ENCODE measurements at regions not wholly inside any gene's neighbourhood (a gene's known extent, or its start where the extent isn't known, plus 50 kb on each side); places are given as distances from the start of the nearest gene placed in this dataset.
"Not testable (repeated sequence)": the region's sequence is repeated elsewhere in the genome, so short reads cannot be mapped to it uniquely, and the experiment has no call there.

DNA sequence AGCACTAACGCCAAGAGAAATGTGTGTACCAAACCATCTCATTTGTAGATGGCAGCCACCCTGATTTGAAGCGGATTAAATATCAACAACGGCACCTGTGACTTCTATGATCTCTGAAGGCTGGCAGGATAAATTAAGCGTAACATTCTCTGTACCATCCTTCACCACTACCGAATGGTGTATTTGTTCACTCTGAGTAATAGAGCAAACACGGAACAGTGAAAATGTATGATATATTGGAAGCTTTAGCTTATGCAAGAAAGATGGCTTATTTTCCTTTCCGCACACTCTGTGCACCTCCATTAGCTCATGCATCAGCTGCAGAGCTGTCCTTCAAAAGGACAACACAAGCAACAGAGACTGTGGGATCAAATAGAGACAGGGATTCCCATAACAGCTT lies 431.1 kb downstream of the PRELID2 start:
- TF ChIP-seq, protein P1, sequence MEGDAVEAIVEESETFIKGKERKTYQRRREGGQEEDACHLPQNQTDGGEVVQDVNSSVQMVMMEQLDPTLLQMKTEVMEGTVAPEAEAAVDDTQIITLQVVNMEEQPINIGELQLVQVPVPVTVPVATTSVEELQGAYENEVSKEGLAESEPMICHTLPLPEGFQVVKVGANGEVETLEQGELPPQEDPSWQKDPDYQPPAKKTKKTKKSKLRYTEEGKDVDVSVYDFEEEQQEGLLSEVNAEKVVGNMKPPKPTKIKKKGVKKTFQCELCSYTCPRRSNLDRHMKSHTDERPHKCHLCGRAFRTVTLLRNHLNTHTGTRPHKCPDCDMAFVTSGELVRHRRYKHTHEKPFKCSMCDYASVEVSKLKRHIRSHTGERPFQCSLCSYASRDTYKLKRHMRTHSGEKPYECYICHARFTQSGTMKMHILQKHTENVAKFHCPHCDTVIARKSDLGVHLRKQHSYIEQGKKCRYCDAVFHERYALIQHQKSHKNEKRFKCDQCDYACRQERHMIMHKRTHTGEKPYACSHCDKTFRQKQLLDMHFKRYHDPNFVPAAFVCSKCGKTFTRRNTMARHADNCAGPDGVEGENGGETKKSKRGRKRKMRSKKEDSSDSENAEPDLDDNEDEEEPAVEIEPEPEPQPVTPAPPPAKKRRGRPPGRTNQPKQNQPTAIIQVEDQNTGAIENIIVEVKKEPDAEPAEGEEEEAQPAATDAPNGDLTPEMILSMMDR (IDR thresholded peaks at IDR 0.05; ENCODE audit: unreplicated experiment), result no peak
- intact Hi-C loops (cut with micrococcal nuclease; ENCODE audit: unreplicated experiment), result no loop called here
- no TSS peak for BruUV-seq (replicated peaks)

DNA sequence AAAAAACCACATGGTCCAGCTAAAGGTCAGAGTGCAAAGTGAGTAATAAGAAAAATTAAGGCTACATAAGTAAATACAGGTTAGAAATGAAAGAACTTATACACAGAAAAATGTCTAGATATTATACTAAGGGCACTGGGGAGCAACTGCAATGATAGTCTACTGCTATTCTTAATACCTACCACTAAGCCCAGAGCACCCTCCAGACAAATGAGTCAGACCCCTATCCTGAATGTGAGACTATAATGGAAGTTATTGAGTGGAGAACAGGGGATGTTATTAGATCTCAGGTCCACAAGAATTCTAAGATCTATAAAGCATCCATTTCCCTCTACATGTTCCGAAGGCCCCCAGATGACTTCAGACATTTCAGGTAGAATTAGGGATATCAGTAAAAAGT lies 438.3 kb downstream of the PRELID2 start:
- no peak for DNase-seq
- H3K9me3 Mint-ChIP-seq (ENCODE audit: low read depth, unreplicated experiment), result peaks cover 2% of the 10 kb centered on the region
- intact Hi-C loops (cut with micrococcal nuclease; ENCODE audit: unreplicated experiment), result no loop called here
- no peak overlapping the region for H3K27ac Mint-ChIP-seq (ENCODE audit: unreplicated experiment)
- no peaks in the 10 kb centered on the region for H3K4me1 Mint-ChIP-seq (ENCODE audit: low read depth, unreplicated experiment)
- no peak overlapping the region for H3K4me3 Mint-ChIP-seq (ENCODE audit: low read depth, unreplicated experiment)
- H3K36me3 Mint-ChIP-seq (ENCODE audit: insufficient read depth, unreplicated experiment), result no peaks in the 10 kb centered on the region
- TF ChIP-seq, protein P1 (IDR thresholded peaks at IDR 0.05; ENCODE audit: unreplicated experiment), result no peak
- no TSS peak for BruUV-seq (replicated peaks)
- CTCF ChIA-PET, result no interaction called here
- H3K27me3 Mint-ChIP-seq (ENCODE audit: unreplicated experiment), result no peaks in the 10 kb centered on the region

More for the DNA sequence above, 431.1 kb downstream of the PRELID2 start:
- peaks cover 11% of the 10 kb centered on the region for H3K9me3 Mint-ChIP-seq (ENCODE audit: low read depth, unreplicated experiment)
- CTCF ChIA-PET, result interaction anchor here (0.6 kb wide), 1 partner anchor 139 kb away, joined by 3 read pairs; no protein-coding TSS in a partner anchor
- no peaks in the 10 kb centered on the region for H3K36me3 Mint-ChIP-seq (ENCODE audit: insufficient read depth, unreplicated experiment)
- peaks cover 9% of the 10 kb centered on the region for H3K4me1 Mint-ChIP-seq (ENCODE audit: low read depth, unreplicated experiment)
- H3K27ac Mint-ChIP-seq (ENCODE audit: unreplicated experiment), result no peak overlapping the region
- no peaks in the 10 kb centered on the region for H3K27me3 Mint-ChIP-seq (ENCODE audit: unreplicated experiment)
- no peak for DNase-seq
- no peak overlapping the region for H3K4me3 Mint-ChIP-seq (ENCODE audit: low read depth, unreplicated experiment)

DNA sequence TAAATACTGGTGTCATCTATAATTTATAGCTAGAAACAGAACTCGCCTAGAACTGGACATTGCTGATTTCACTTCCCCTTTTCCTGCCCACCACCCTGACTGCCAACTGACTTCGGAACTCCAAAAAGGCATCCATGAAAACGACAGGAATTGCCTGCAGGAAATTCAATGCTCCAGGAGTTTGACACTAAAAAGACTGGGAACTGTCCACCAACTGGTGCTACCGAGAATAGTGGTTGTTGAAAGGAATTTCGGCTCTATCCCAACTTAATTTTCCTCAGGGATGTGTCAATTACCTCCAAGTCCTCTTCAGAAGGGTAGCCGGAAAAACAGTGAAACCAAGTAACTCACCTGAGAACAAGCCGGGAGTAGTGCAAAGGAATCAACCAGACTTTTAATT lies 440.0 kb downstream of the PRELID2 start:
- H3K9me3 Mint-ChIP-seq (ENCODE audit: low read depth, unreplicated experiment); H3K4me3 Mint-ChIP-seq (ENCODE audit: low read depth, unreplicated experiment); BruUV-seq (replicated peaks); H3K27me3 Mint-ChIP-seq (ENCODE audit: unreplicated experiment); CTCF ChIA-PET; H3K36me3 Mint-ChIP-seq (ENCODE audit: insufficient read depth, unreplicated experiment); DNase-seq; H3K27ac Mint-ChIP-seq (ENCODE audit: unreplicated experiment); H3K4me1 Mint-ChIP-seq (ENCODE audit: low read depth, unreplicated experiment); intact Hi-C loops (cut with micrococcal nuclease; ENCODE audit: unreplicated experiment): not testable (repeated sequence)

DNA sequence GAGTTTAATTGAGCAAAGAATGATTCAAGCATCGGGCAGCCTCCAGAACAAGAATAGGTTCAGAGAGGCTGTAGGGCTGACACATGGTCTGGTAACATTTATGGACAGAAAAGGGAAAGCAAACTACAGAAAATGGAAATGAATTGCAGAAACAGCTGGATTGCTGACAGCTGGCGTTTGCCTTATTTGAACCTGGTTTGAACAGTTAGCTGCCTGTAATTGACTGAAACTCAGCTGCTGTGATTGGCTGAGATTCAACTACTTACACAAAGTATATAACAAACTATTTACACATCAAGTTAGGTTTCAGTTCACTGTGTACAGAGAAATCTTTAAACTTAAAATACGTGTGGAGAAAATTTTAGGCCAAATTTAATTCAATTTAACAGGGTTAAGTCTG lies 441.7 kb downstream of the PRELID2 start:
- no peak for DNase-seq
- CTCF ChIA-PET, result no interaction called here
- no peaks in the 10 kb centered on the region for H3K36me3 Mint-ChIP-seq (ENCODE audit: insufficient read depth, unreplicated experiment)
- no peaks in the 10 kb centered on the region for H3K4me1 Mint-ChIP-seq (ENCODE audit: low read depth, unreplicated experiment)
- no peak overlapping the region for H3K27ac Mint-ChIP-seq (ENCODE audit: unreplicated experiment)
- TF ChIP-seq, protein P1 (IDR thresholded peaks at IDR 0.05; ENCODE audit: unreplicated experiment), result no peak
- BruUV-seq (replicated peaks), result no TSS peak
- no peak overlapping the region for H3K4me3 Mint-ChIP-seq (ENCODE audit: low read depth, unreplicated experiment)
- peaks cover 9% of the 10 kb centered on the region for H3K9me3 Mint-ChIP-seq (ENCODE audit: low read depth, unreplicated experiment)
- no peaks in the 10 kb centered on the region for H3K27me3 Mint-ChIP-seq (ENCODE audit: unreplicated experiment)
- intact Hi-C loops (cut with micrococcal nuclease; ENCODE audit: unreplicated experiment), result no loop called here

DNA sequence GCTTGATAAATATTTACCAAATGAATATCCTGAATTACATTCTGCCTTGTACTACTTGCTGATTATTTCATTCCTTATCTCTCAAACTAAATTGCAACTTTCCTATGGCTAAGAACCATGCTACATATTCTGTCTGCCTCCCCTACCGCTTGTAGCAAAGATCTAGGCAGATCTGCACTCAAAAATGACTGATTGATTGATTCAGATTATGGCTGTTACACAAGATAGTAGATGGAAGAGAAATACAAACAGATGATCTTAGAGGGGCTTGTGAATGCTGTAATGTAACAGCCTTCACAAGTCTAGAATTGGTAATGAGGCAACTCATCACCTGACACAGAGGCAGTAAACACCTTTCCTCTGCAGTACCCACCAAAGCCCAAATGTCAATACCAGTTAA lies 446.1 kb downstream of the PRELID2 start:
- H3K36me3 Mint-ChIP-seq (ENCODE audit: insufficient read depth, unreplicated experiment), result no peaks in the 10 kb centered on the region
- no peak for DNase-seq
- TF ChIP-seq, protein P1 (IDR thresholded peaks at IDR 0.05; ENCODE audit: unreplicated experiment), result no peak
- H3K27me3 Mint-ChIP-seq (ENCODE audit: unreplicated experiment), result no peaks in the 10 kb centered on the region
- H3K4me3 Mint-ChIP-seq (ENCODE audit: low read depth, unreplicated experiment), result no peak overlapping the region
- intact Hi-C loops (cut with micrococcal nuclease; ENCODE audit: unreplicated experiment), result no loop called here
- H3K9me3 Mint-ChIP-seq (ENCODE audit: low read depth, unreplicated experiment), result peaks cover 10% of the 10 kb centered on the region
- no peaks in the 10 kb centered on the region for H3K4me1 Mint-ChIP-seq (ENCODE audit: low read depth, unreplicated experiment)
- no peak overlapping the region for H3K27ac Mint-ChIP-seq (ENCODE audit: unreplicated experiment)
- CTCF ChIA-PET, result no interaction called here
- BruUV-seq (replicated peaks), result no TSS peak
